Spleen (tissue), 7 donors: ENCODE measurements at regions not wholly inside any gene's neighbourhood (a gene's known extent, or its start where the extent isn't known, plus 50 kb on each side); places are given as distances from the start of the nearest gene placed in this dataset.

Source experiments
- CTCF ChIP-seq, 11 experiments: fragments of 200-600 bp in 7 of 11; fragments of 450-650 bp in 4 of 11; sonication (generic) in 4 of 11; IDR thresholded peaks in 8 of 11; conservative IDR thresholded peaks in 3 of 11; 1 replicate in 7 of 11; 2 replicates in 4 of 11; pipeline versions ENCODE4 v1.4.0 to v1.8.0; 2016 to 2021; ENCODE audit warnings: antibody characterized with exemption in 11 of 11, inconsistent platforms in 4 of 11, mild to moderate bottlenecking in 1 of 11
- POLR2A ChIP-seq, 3 donors: fragments of 450-650 bp; IDR thresholded peaks; one replicate each; pipeline ENCODE4 v1.5.1; 2017; ENCODE audit warnings: antibody characterized with exemption in 3 of 3, mild to moderate bottlenecking in 1 of 3
- donor health status: DM: no; HTN: no; CAD: no; lungs with moderate emphysema.
- donor health status: DM: no; HTN: no; CAD: no.
- donor health status: DM: no; HTN: no; CAD: no.

DNA sequence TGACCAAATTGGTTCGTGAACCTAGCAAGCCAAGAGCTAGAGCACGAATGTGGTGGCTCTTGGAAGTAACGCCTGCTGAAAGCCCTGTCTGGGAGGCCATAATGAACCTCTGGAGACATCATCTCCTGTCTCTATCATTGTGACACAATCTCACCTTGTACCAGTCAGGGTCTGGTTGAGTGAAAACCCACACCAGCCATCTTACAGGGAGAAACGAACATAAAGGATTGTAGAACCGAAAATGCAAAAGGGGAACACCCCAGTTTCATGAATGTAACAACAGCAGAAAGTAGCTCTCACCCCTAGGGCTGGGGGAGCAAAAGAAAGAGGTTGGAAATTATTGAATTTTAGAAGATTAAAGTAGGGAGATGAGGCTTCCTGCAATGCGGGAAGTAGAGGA lies 50.9 kb upstream of the TAB2 start:
- no peak for TF ChIP-seq CTCF (IDR thresholded peaks at IDR 0.05 in 8 of 11, conservative IDR thresholded peaks at IDR 0.05 in 3 of 11)
- TF ChIP-seq POLR2A (IDR thresholded peaks at IDR 0.05): no peak
